Progenitor cell of endocrine pancreas (in vitro differentiated cells): ENCODE measurements at regions not wholly inside any gene's neighbourhood (a gene's known extent, or its start where the extent isn't known, plus 50 kb on each side); places are given as distances from the start of the nearest gene placed in this dataset.

Source experiments
- DNase-seq: peaks from one replicate; pipeline ENCODE4 v3.0.0; 2021; ENCODE audit warnings: low spot score; ENCODE audit not compliant: unreplicated experiment
- H3K27ac Mint-ChIP-seq: 2 replicates; pipeline ENCODE4 v1.8.0; 2021; ENCODE audit warnings: mild to moderate bottlenecking, moderate library complexity, mixed read lengths
- H3K27me3 Mint-ChIP-seq: 2 replicates; pipeline ENCODE4 v1.8.0; 2021; ENCODE audit warnings: mixed read lengths
- H3K36me3 Mint-ChIP-seq: 2 replicates; pipeline ENCODE4 v1.8.0; 2022; ENCODE audit warnings: mixed read lengths; ENCODE audit not compliant: insufficient read depth
- H3K4me1 Mint-ChIP-seq: 2 replicates; pipeline ENCODE4 v1.8.0; 2021; ENCODE audit warnings: low read depth, mixed read lengths
- H3K4me3 Mint-ChIP-seq: 2 replicates; pipeline ENCODE4 v1.8.0; 2021; ENCODE audit warnings: low read depth, mild to moderate bottlenecking, moderate library complexity, mixed read lengths
- H3K9me3 Mint-ChIP-seq: 2 replicates; pipeline ENCODE4 v1.8.0; 2021; ENCODE audit warnings: low read depth, mixed read lengths
- CTCF ChIP-seq: fragments of 200-600 bp; sonication (generic); IDR thresholded peaks from one replicate; pipeline ENCODE4 v1.5.0; 2021; ENCODE audit warnings: antibody characterized with exemption, mild to moderate bottlenecking; ENCODE audit not compliant: unreplicated experiment

DNA sequence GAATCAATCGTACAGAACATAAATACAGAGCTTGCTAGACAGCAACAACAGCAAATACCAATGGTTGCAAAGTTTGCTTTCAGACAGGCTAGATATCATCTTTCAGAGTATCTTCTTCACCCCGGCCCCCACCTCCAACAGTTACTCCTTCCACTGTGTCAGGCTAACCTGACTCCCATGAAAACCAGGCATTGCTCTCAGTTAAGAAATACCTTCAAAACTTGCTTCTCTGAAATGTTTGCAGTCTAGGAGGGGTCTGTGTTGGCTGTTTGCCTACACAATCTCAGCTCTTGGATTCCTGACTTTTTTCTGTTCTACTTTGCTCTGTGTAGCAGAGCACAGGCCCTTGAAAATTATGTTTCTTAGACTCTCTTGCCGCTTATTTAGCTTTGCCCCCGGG, 599.5 kb upstream of the SYT4 start:
- Mint-ChIP-seq H3K27me3 (no peaks in the 10 kb centered on the region), H3K4me3 (no peak overlapping the region), H3K27ac (peak overlapping the region; percentile 35), H3K9me3 (no peaks in the 10 kb centered on the region), H3K36me3 (no peaks in the 10 kb centered on the region), H3K4me1 (peaks cover 12% of the 10 kb centered on the region)
- no peak for TF ChIP-seq CTCF
- no peak for DNase-seq

GRCh38 chr18:43877616-43878321, 600.5 kb upstream of the SYT4 start:
- DNase-seq = no peak
- no peaks in the 10 kb centered on the region for H3K36me3 Mint-ChIP-seq
- H3K4me3 Mint-ChIP-seq = no peak overlapping the region
- H3K9me3 Mint-ChIP-seq = no peaks in the 10 kb centered on the region
- peaks cover 12% of the 10 kb centered on the region for H3K4me1 Mint-ChIP-seq
- TF ChIP-seq CTCF = no peak
- H3K27ac Mint-ChIP-seq = no peak overlapping the region
- no peaks in the 10 kb centered on the region for H3K27me3 Mint-ChIP-seq

GRCh38 chr18:43879415-43879814, 602.1 kb upstream of the SYT4 start:
- no peak overlapping the region for H3K4me3 Mint-ChIP-seq
- H3K27ac Mint-ChIP-seq = no peak overlapping the region
- no peaks in the 10 kb centered on the region for H3K27me3 Mint-ChIP-seq
- H3K9me3 Mint-ChIP-seq = no peaks in the 10 kb centered on the region
- no peak for DNase-seq
- H3K36me3 Mint-ChIP-seq = no peaks in the 10 kb centered on the region
- peaks cover 12% of the 10 kb centered on the region for H3K4me1 Mint-ChIP-seq
- no peak for TF ChIP-seq CTCF

- H3K27me3 Mint-ChIP-seq = no peaks in the 10 kb centered on the region
- H3K36me3 Mint-ChIP-seq = no peaks in the 10 kb centered on the region
- no peak overlapping the region for H3K4me3 Mint-ChIP-seq
- H3K27ac Mint-ChIP-seq = no peak overlapping the region
- DNase-seq = no peak
- peaks cover 6% of the 10 kb centered on the region for H3K4me1 Mint-ChIP-seq
- TF ChIP-seq CTCF = no peak
- no peaks in the 10 kb centered on the region for H3K9me3 Mint-ChIP-seq
Observed at GRCh38 chr18:43882358-43883055, 605.2 kb upstream of the SYT4 start.

DNA sequence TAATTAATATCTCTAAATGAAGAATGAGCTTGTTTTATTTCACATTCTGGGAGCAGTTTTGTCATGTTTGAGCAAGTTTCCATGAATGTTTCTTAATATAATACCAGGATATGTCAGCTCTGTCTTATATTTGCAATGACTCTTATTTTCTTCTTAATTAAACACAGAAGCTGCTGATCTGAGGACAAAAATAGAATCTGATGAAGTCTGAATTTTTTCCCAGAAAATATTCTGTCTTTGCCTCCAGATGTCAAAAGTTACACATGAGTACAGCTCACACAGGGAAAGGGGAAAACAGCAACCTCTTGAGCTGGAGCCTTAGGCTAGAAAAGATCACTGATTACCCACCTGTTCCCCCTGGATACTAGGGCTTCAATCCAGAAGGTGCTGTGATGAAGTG, 606.6 kb upstream of the SYT4 start:
- no peak for DNase-seq
- no peaks in the 10 kb centered on the region for H3K9me3 Mint-ChIP-seq
- TF ChIP-seq CTCF = no peak
- no peaks in the 10 kb centered on the region for H3K27me3 Mint-ChIP-seq
- H3K4me1 Mint-ChIP-seq = peaks cover 6% of the 10 kb centered on the region
- H3K27ac Mint-ChIP-seq = no peak overlapping the region
- no peak overlapping the region for H3K4me3 Mint-ChIP-seq
- no peaks in the 10 kb centered on the region for H3K36me3 Mint-ChIP-seq
